Gastrocnemius medialis (tissue), 4 donors: ENCODE measurements at regions not wholly inside any gene's neighbourhood (a gene's known extent, or its start where the extent isn't known, plus 50 kb on each side); places are given as distances from the start of the nearest gene placed in this dataset.

ENCODE experiments used
- POLR2A ChIP-seq, 2 donors: fragments of 450-650 bp; IDR thresholded peaks; one replicate each; pipeline ENCODE4 v1.6.1; 2017; ENCODE audit warnings: antibody characterized with exemption in 2 of 2, mild to moderate bottlenecking in 2 of 2, moderate library complexity in 2 of 2
- TF ChIP-seq, protein P1 (sequence below), 5 experiments: fragments of 450-650 bp in 3 of 5; fragments of 200-600 bp in 2 of 5; sonication (generic) in 2 of 5; IDR thresholded peaks in 4 of 5; conservative IDR thresholded peaks in 1 of 5; 1 replicate in 4 of 5; 2 replicates in 1 of 5; pipeline ENCODE4 v1.5.1; 2016 to 2019; ENCODE audit warnings: antibody characterized with exemption in 5 of 5, mild to moderate bottlenecking in 3 of 5, moderate library complexity in 3 of 5

DNA sequence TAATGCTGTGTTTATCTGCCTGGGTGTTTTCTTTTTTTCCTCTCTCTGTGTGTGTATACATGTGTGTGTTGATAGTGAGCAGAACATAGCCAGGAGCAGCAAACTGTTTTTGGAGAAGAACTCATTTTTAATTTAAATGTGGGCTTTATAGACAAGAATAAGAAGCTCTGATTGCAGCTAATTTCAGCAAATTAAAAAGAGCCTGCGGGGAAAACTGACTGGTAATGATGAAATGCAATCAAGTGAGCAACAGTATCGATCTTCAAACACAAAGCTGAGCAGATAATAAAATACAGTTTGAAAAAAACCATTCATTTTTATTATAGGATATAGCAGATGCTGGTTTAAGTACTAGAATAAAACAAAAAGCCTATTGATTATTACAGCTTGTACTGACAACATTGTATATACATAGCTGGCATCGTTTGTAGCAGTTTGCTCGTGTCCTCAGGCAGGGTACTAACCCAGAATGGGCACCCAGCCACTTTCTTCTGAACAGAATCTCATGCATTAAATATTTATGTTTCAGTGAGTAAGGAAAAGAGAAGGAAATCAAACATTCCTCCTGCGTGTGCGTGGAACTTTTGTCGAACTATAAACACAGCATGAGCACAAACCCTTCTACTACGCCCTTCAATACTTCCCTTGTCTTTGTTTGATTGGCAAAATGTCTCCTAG lies 73.5 kb upstream of the ZFP42 start:
- TF ChIP-seq, protein P1, sequence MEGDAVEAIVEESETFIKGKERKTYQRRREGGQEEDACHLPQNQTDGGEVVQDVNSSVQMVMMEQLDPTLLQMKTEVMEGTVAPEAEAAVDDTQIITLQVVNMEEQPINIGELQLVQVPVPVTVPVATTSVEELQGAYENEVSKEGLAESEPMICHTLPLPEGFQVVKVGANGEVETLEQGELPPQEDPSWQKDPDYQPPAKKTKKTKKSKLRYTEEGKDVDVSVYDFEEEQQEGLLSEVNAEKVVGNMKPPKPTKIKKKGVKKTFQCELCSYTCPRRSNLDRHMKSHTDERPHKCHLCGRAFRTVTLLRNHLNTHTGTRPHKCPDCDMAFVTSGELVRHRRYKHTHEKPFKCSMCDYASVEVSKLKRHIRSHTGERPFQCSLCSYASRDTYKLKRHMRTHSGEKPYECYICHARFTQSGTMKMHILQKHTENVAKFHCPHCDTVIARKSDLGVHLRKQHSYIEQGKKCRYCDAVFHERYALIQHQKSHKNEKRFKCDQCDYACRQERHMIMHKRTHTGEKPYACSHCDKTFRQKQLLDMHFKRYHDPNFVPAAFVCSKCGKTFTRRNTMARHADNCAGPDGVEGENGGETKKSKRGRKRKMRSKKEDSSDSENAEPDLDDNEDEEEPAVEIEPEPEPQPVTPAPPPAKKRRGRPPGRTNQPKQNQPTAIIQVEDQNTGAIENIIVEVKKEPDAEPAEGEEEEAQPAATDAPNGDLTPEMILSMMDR (IDR thresholded peaks at IDR 0.05 in 4 of 5, conservative IDR thresholded peaks at IDR 0.05 in 1 of 5) = no peak
- TF ChIP-seq POLR2A (IDR thresholded peaks at IDR 0.05) = no peak
